ENCODE measurements at regions not wholly inside any gene's neighbourhood (a gene's known extent, or its start where the extent isn't known, plus 50 kb on each side); places are given as distances from the start of the nearest gene placed in this dataset.

GRCh38 chr11:112364962-112365481 lies 104.4 kb upstream of the PLET1 start:
- TF ChIP-seq CTCF (IDR thresholded peaks at IDR 0.05) (no peak), POLR2A (IDR thresholded peaks at IDR 0.05) (no peak)
- WGBS, 2 donors: 67 to 76% methylated on average over 7 of the region's 7 CpGs

GRCh38 chr11:112366012-112366411 lies 105.4 kb upstream of the PLET1 start:
- Histone ChIP-seq H3K4me3 (no peak overlapping the region), H3K9me3 (no peaks in the 10 kb centered on the region), H3K27ac (peak overlapping the region; percentile 48 to 80 (median 70)), H3K27me3 (no peaks in the 10 kb centered on the region), H3K36me3 (no peaks in the 10 kb centered on the region), H3K4me1 (peaks cover 0 to 6% (median 0%) of the 10 kb centered on the region in 3 donors)
- 91 to 94% methylated on average over 4 of the region's 4 CpGs for WGBS, 2 donors
- DNase-seq: no peak
- TF ChIP-seq CTCF (IDR thresholded peaks at IDR 0.05): no peak
- no peak for TF ChIP-seq POLR2A (IDR thresholded peaks at IDR 0.05)
- intact Hi-C loops (cut with DNase I): no loop called here

More at GRCh38 chr11:112364962-112365481, 104.4 kb upstream of the PLET1 start:
- H3K27ac ChIP-seq: peak overlapping the region; percentile 48 to 80 (median 74)
- no peak for DNase-seq
- no peaks in the 10 kb centered on the region for H3K27me3 ChIP-seq
- H3K4me1 ChIP-seq: peaks cover 0 to 6% (median 0%) of the 10 kb centered on the region in 3 donors
- H3K9me3 ChIP-seq: no peaks in the 10 kb centered on the region
- H3K4me3 ChIP-seq: no peak overlapping the region
- intact Hi-C loops (cut with DNase I): no loop called here
- H3K36me3 ChIP-seq: no peaks in the 10 kb centered on the region

DNA sequence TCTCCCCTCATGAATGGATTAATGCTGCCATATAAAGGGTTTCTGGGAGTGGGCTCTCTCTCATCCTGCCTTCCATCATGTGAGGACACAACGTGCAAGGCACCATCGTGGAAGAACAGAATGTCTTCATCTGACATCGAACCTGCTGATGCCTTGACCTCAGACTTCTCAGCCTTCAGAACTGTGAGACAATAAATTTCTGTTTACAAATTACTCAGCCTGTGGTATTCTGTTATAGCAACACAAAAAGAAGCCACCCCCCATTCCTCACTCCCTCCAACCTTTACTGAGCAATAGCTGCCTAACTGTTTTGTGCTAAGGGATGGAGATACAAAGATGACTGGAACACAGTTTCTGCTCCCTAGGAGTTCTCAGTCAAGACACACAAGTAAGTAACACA lies 106.1 kb upstream of the PLET1 start:
- Histone ChIP-seq H3K27ac (peak overlapping the region in 2 of 4 donors; percentile 74 to 80), H3K4me3 (no peak overlapping the region), H3K27me3 (no peaks in the 10 kb centered on the region), H3K9me3 (no peaks in the 10 kb centered on the region), H3K36me3 (no peaks in the 10 kb centered on the region), H3K4me1 (peaks cover 0 to 6% (median 0%) of the 10 kb centered on the region in 3 donors)
- TF ChIP-seq POLR2A (IDR thresholded peaks at IDR 0.05) (no peak), CTCF (IDR thresholded peaks at IDR 0.05) (no peak)
- no peak for DNase-seq
- WGBS, 2 donors: 85 to 88% methylated on average over 3 of the region's 3 CpGs
- intact Hi-C loops (cut with DNase I): no loop called here

- intact Hi-C loops (cut with DNase I): no loop called here
- DNase-seq: no peak
- WGBS, 2 donors: 63 to 75% methylated on average over 3 of the region's 3 CpGs
- TF ChIP-seq CTCF (IDR thresholded peaks at IDR 0.05) (no peak), POLR2A (IDR thresholded peaks at IDR 0.05) (no peak)
- H3K27me3 ChIP-seq: no peaks in the 10 kb centered on the region
- H3K4me3 ChIP-seq: no peak overlapping the region
- H3K36me3 ChIP-seq: no peaks in the 10 kb centered on the region
- H3K4me1 ChIP-seq: peaks cover 0 to 6% (median 0%) of the 10 kb centered on the region in 3 donors
- H3K27ac ChIP-seq: peak overlapping the region in 1 of 4 donors; percentile 13
- no peaks in the 10 kb centered on the region for H3K9me3 ChIP-seq
These were observed 106.8 kb upstream of the PLET1 start for GRCh38 chr11:112367461-112367860.

- H3K4me3 ChIP-seq: no peak overlapping the region
- H3K4me1 ChIP-seq: peaks cover 0 to 6% (median 0%) of the 10 kb centered on the region in 3 donors
- TF ChIP-seq POLR2A (IDR thresholded peaks at IDR 0.05): no peak
- no peak for TF ChIP-seq CTCF (IDR thresholded peaks at IDR 0.05)
- no peak overlapping the region for H3K27ac ChIP-seq
- DNase-seq: no peak
- intact Hi-C loops (cut with DNase I): no loop called here
- H3K27me3 ChIP-seq: no peaks in the 10 kb centered on the region
- no peaks in the 10 kb centered on the region for H3K9me3 ChIP-seq
- WGBS, 2 donors: 95 to 97% methylated on average over 5 of the region's 5 CpGs
- H3K36me3 ChIP-seq: no peaks in the 10 kb centered on the region
These were observed 107.2 kb upstream of the PLET1 start for GRCh38 chr11:112367895-112368294.
